GM21737 (cell line): ENCODE measurements at regions not wholly inside any gene's neighbourhood (a gene's known extent, or its start where the extent isn't known, plus 50 kb on each side); places are given as distances from the start of the nearest gene placed in this dataset.

Experiments
- ATAC-seq: cut with Tn5 transposase; IDR thresholded peaks from one replicate; pipeline ENCODE4 v1.9.1; 2021; ENCODE audit warnings: mild to moderate bottlenecking, moderate library complexity; ENCODE audit not compliant: unreplicated experiment

DNA sequence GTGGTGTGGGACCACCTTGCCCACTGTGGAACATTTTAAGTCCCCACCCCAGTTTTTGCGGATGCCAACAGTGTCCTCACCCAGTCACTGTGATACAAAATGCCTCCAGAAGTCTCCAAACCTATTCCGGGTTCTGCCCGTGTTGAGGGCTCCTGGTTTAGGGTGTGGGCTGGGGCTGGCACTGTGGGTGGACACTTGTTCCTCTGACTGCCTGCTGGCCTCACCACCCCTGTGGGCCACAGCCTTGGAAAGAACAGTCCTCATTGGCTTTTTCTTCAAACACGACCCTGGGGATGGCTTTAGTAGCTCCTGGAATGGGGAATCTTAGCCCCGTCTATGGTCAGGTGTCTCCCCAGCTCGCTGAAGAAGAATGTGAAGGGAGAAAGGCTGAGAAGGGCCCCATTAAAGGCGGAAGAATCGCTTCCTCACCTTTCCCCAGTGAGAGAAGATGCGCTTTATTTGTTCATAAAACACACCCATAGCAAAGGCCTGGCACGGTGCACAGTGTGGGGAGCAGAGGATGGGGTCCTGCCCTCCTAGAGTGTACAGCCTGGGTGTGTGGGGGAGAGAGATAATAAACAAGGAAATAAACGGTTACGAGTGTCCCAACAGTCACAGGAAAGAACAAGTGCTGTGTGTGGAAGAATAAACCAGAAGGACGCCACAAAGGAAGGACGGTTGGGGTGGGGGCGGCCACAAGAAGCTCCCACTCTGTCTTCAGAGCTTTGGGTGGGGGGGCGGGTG is 56.3 kb upstream of the SLC22A11 start:
- ATAC-seq, result no peak

DNA sequence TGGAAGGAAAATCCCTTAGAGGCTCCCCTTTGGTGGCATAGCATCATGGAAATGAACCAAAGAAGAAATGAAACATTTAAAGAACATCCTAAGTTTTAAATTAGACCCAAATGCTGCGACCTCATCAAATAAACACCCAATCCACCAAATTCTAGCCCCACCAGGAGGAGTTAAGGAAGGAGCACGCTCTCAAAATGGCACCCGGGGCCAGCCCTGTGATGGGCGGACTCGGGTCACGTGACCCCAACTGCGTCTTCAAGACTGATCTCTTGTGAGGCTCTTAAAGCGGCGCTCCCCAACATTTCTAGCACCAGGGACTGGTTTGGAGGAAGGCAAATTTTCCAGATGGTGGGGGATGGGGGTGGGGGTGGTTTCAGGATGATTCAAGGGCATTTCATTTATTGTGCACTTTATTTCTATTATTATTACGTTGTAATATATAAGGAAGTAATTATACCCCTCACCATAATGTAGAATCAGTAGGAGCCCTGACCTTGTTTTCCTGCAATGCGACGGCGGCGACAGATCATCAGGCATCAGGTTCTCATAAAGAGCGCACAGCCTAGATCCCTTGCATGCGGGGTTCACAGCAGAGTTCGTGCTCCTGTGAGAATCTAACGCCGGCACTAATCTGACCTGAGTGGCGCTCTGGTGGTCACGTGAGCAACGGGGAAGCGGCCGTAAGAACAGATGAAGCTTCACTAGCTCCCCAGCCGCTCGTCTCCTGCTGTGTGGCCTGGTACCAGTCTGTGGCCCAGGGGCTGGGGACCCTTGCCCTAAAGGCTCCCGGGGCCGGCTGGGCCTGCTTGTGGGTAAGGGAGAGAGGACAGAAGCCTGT is 55.3 kb upstream of the SLC22A11 start:
- no peak for ATAC-seq

DNA sequence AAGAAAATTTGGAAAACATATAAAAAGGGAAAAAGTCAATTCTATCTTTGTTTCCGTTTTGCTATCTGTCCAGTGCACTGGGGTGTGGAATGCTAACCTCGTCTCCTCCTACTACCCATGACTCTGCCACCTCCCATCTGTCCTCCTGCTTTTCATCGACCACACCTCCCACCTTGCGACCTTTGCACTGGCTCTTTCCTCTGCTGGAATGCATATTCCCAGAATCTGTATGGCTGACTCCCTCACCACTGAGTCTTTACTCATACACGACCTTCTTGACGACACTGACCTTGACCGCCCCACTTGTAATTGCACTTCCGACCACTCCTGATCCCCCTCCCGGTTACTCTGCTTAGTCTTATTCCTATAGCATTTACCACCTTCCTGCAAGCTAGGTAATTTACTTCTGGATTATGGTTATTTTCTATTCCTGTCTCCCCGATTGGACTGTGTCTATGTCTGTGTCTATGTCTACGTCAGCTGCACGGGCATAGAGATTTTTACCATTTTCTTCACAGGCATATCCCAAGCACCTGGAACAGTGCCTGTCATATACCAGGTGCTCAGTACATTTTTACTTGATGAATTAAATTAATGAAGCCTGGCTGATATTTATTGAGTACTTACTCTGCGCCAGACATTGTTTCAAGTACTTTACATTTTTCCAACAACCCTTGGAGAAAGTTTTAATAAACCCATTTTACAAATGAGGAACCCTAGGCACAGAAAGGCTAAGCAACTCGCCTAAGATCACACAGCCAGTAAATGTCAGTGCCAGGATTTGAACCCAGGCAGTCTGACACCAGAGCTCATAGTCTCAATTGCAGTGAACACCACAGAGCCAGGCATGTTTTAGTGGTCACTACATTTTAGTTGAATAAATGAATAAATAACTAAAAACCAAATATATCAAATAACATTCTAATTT is 54.0 kb upstream of the SLC22A11 start:
- ATAC-seq, result no peak

DNA sequence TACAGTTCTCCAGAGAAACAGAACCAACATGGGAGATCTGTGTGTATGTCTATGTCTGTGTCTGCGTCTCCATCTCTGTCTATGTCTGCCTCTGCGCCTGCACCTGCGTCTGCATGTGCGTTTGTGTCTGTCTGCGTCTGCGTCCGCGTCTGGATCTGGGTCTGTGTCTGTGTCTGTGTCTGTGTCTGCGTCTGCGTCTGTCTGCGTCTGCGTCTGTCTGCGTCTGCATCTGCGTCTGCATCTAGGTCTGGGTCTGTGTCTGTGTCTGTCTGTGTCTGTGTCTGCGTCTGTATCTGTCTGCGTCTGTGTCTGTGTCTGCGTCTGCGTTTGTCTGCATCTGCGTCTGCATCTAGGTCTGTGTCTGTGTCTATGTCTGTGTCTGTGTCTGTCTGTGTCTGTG is 53.1 kb upstream of the SLC22A11 start:
- ATAC-seq, result no peak

DNA sequence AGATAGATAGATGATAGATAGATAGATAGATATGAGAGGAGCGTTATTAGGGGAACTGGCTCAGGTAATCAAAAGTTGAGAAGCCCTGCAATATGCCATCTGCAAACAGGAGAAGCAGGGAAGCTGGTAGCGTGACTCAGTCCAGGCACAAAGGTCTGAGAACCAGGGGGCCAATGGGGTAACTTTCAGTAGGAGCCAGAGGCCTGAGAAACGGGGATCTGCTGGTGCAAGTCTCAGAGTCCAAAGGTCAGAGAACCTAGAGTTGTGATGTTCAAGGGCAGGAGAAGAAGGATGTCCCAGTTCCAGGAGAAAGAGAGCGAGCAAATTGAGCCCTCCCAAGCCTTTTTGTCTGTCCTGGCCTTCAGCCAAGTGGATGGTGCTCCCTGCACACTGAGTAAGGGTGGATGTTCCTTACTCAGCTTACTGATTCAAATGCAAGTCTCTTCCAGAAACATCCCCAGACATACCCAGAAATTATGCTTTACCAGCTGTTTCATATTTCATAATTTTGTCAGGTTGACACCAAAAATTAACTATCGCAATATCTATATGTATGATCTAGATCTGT is 52.5 kb upstream of the SLC22A11 start:
- ATAC-seq, result no peak

DNA sequence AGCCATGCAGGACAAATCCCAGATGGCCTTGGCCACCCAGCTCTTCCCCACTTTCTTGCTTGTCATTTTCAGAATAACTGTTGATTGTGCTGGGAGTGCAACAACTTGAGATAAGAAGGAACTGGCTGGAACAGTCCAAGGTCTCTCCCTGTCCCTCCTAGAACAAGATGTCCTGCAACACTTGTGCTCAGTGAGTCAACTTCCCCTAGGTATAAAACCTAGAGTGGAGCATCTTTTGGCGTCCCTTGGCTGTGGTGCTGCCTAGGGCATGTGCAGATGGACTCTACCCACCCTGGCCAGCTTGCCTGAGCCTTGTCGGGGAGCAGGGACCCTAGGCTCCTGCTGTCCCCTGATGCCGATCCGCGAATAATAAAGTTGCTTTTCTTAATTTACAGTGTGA is 50.7 kb upstream of the SLC22A11 start:
- no peak for ATAC-seq
